Nephron (organoid): ENCODE measurements at regions not wholly inside any gene's neighbourhood (a gene's known extent, or its start where the extent isn't known, plus 50 kb on each side); places are given as distances from the start of the nearest gene placed in this dataset.

ENCODE experiments used
- H3K27ac Mint-ChIP-seq, 3 experiments: 2 replicates each; pipeline ENCODE4 v1.8.0; 2020; ENCODE audit warnings: mixed read lengths in 3 of 3, mild to moderate bottlenecking in 2 of 3, moderate library complexity in 1 of 3
- H3K27me3 Mint-ChIP-seq: 2 replicates; pipeline ENCODE4 v1.8.0; 2021; ENCODE audit warnings: low read depth, mild to moderate bottlenecking, moderate library complexity, mixed read lengths
- H3K36me3 Mint-ChIP-seq: 2 replicates; pipeline ENCODE4 v1.8.0; 2020; ENCODE audit warnings: low read depth, mixed read lengths
- H3K4me1 Mint-ChIP-seq: 2 replicates; pipeline ENCODE4 v1.8.0; 2020; ENCODE audit warnings: mixed read lengths
- H3K4me3 Mint-ChIP-seq, 3 experiments: 2 replicates each; pipeline ENCODE4 v1.8.0; 2020; ENCODE audit warnings: mild to moderate bottlenecking in 3 of 3, mixed read lengths in 3 of 3, moderate library complexity in 2 of 3
- H3K9me3 Mint-ChIP-seq: 2 replicates; pipeline ENCODE4 v1.8.0; 2020; ENCODE audit warnings: mixed read lengths
- CTCF ChIP-seq, 3 experiments: fragments of 200-600 bp; sonication (generic); IDR thresholded peaks; one replicate each; pipeline ENCODE4 v1.5.0; 2021; ENCODE audit warnings: antibody characterized with exemption in 3 of 3; ENCODE audit not compliant: unreplicated experiment in 3 of 3

GRCh38 chr9:24841993-24842392 lies 296.3 kb upstream of the IZUMO3 start:
- H3K4me3 Mint-ChIP-seq, result no peak overlapping the region
- H3K36me3 Mint-ChIP-seq, result no peaks in the 10 kb centered on the region
- H3K4me1 Mint-ChIP-seq, result no peaks in the 10 kb centered on the region
- H3K27me3 Mint-ChIP-seq, result no peaks in the 10 kb centered on the region
- H3K9me3 Mint-ChIP-seq, result no peaks in the 10 kb centered on the region
- no peak overlapping the region for H3K27ac Mint-ChIP-seq
- no peak for TF ChIP-seq CTCF (IDR thresholded peaks at IDR 0.05; ENCODE audit: unreplicated experiment in 3 of 3)

DNA sequence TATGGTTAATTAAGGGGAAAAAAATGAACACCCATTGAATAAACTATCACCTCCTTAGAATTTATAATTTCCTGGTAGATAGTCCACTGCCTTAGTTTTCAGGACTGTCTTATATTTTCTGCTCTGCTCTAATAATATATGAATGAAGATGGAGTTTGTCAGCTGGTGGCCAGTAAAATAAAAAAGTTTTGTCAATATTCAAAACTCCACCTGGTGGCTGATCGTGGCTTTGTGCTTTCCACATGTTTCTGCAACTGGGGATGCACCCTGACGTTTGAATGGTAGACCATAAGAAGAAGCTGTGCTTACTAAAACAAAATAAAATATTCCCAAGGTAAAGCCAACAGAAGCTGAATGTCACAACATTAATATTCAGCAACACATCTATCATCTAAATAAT lies 286.6 kb upstream of the IZUMO3 start:
- no peak overlapping the region for H3K27ac Mint-ChIP-seq
- H3K36me3 Mint-ChIP-seq, result no peaks in the 10 kb centered on the region
- TF ChIP-seq CTCF (IDR thresholded peaks at IDR 0.05; ENCODE audit: unreplicated experiment in 3 of 3), result peak in 2 of 3 experiments; percentile 27 to 48
- H3K4me1 Mint-ChIP-seq, result no peaks in the 10 kb centered on the region
- no peak overlapping the region for H3K4me3 Mint-ChIP-seq
- no peaks in the 10 kb centered on the region for H3K27me3 Mint-ChIP-seq
- no peaks in the 10 kb centered on the region for H3K9me3 Mint-ChIP-seq

DNA sequence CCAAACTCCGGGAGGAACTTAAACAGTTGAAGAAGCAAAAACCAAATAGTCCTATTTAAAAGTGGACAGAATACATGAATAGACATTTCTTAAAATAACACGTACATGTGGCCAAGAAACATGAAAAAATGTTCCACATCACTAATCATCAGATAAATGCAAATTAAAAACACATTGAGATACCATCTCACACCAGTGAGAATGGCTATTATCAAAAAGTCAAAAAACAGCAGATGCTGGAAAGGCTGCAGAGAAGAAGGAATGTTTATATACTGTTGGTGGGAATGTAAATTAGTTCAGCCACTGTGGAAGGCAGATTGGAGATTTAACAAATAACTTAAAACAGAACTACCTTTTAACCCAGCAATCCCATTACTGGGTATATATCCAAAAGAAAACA lies 283.0 kb upstream of the IZUMO3 start:
- no peaks in the 10 kb centered on the region for H3K4me1 Mint-ChIP-seq
- no peak overlapping the region for H3K4me3 Mint-ChIP-seq
- H3K36me3 Mint-ChIP-seq, result no peaks in the 10 kb centered on the region
- no peaks in the 10 kb centered on the region for H3K27me3 Mint-ChIP-seq
- no peak overlapping the region for H3K27ac Mint-ChIP-seq
- H3K9me3 Mint-ChIP-seq, result no peaks in the 10 kb centered on the region
- no peak for TF ChIP-seq CTCF (IDR thresholded peaks at IDR 0.05; ENCODE audit: unreplicated experiment in 3 of 3)

DNA sequence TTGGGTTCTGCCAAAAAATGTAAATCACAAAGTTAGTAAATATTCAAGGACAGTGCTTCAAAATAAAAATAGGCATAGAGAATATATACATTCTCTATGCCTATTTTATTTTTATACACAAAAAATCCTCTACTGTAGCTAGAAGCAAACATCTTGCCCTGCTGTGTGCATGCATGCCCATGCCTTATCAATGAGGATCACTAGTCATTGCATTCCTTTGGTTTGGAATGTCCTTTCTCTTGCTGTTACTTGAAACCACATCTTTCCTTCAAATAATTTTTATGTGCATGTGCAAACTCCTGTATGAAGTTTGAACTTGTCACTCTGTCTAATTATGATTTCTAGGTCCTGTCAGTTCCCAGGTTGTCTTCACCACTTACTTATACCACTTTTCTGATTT lies 278.9 kb upstream of the IZUMO3 start:
- Mint-ChIP-seq H3K4me3 (no peak overlapping the region), H3K27ac (no peak overlapping the region), H3K27me3 (no peaks in the 10 kb centered on the region), H3K9me3 (no peaks in the 10 kb centered on the region), H3K4me1 (no peaks in the 10 kb centered on the region), H3K36me3 (no peaks in the 10 kb centered on the region)
- no peak for TF ChIP-seq CTCF (IDR thresholded peaks at IDR 0.05; ENCODE audit: unreplicated experiment in 3 of 3)

- Mint-ChIP-seq H3K9me3 (no peaks in the 10 kb centered on the region), H3K27ac (no peak overlapping the region), H3K27me3 (no peaks in the 10 kb centered on the region), H3K4me3 (no peak overlapping the region), H3K4me1 (no peaks in the 10 kb centered on the region), H3K36me3 (no peaks in the 10 kb centered on the region)
- no peak for TF ChIP-seq CTCF (IDR thresholded peaks at IDR 0.05; ENCODE audit: unreplicated experiment in 3 of 3)
Observed at GRCh38 chr9:24820196-24820595, 274.5 kb upstream of the IZUMO3 start.

- no peak overlapping the region for H3K4me3 Mint-ChIP-seq
- no peaks in the 10 kb centered on the region for H3K27me3 Mint-ChIP-seq
- no peaks in the 10 kb centered on the region for H3K36me3 Mint-ChIP-seq
- no peak for TF ChIP-seq CTCF (IDR thresholded peaks at IDR 0.05; ENCODE audit: unreplicated experiment in 3 of 3)
- no peak overlapping the region for H3K27ac Mint-ChIP-seq
- H3K4me1 Mint-ChIP-seq, result no peaks in the 10 kb centered on the region
- H3K9me3 Mint-ChIP-seq, result no peaks in the 10 kb centered on the region
Observed at GRCh38 chr9:24817756-24818155, 272.1 kb upstream of the IZUMO3 start.
